ENCODE measurements at regions not wholly inside any gene's neighbourhood (a gene's known extent, or its start where the extent isn't known, plus 50 kb on each side); places are given as distances from the start of the nearest gene placed in this dataset.

- no peak for TF ChIP-seq CTCF (IDR thresholded peaks at IDR 0.05)
Measured at GRCh38 chr13:105530468-105530867, 1005.0 kb downstream of the EFNB2 start.

GRCh38 chr13:105527127-105527526 lies 1008.3 kb downstream of the EFNB2 start:
- no peak for TF ChIP-seq CTCF (IDR thresholded peaks at IDR 0.05)

GRCh38 chr13:105519771-105520170 lies 1015.7 kb downstream of the EFNB2 start:
- no peak for TF ChIP-seq CTCF (IDR thresholded peaks at IDR 0.05)

- TF ChIP-seq CTCF (IDR thresholded peaks at IDR 0.05) = no peak
Measured at GRCh38 chr13:105518086-105518485, 1017.4 kb downstream of the EFNB2 start.

GRCh38 chr13:105514401-105514800 lies 1021.1 kb downstream of the EFNB2 start:
- no peak for TF ChIP-seq CTCF (IDR thresholded peaks at IDR 0.05)

- peak; percentile 35; the same call in 1 of the 2 replicates for TF ChIP-seq CTCF (IDR thresholded peaks at IDR 0.05)
Measured at GRCh38 chr13:105513448-105513847, 1022.0 kb downstream of the EFNB2 start.

GRCh38 chr13:105509981-105510762 lies 1025.3 kb downstream of the EFNB2 start:
- TF ChIP-seq CTCF (IDR thresholded peaks at IDR 0.05) = no peak

- no peak for TF ChIP-seq CTCF (IDR thresholded peaks at IDR 0.05)
Measured at GRCh38 chr13:105506463-105506862, 1029.0 kb downstream of the EFNB2 start.
